NCI-H526 treated with DMSO at 0.1 percent for 48 hours (cell line): ENCODE measurements at regions not wholly inside any gene's neighbourhood (a gene's known extent, or its start where the extent isn't known, plus 50 kb on each side); places are given as distances from the start of the nearest gene placed in this dataset.
A peak's percentile ranks its signal among the peaks of the same experiment; 100 is the strongest.
"Not testable (repeated sequence)": the region's sequence is repeated elsewhere in the genome, so short reads cannot be mapped to it uniquely, and the experiment has no call there.

Experiments
- DNase-seq: peaks from one replicate; lab custom pipeline; 2025; lab: John Stamatoyannopoulos, UW

DNA sequence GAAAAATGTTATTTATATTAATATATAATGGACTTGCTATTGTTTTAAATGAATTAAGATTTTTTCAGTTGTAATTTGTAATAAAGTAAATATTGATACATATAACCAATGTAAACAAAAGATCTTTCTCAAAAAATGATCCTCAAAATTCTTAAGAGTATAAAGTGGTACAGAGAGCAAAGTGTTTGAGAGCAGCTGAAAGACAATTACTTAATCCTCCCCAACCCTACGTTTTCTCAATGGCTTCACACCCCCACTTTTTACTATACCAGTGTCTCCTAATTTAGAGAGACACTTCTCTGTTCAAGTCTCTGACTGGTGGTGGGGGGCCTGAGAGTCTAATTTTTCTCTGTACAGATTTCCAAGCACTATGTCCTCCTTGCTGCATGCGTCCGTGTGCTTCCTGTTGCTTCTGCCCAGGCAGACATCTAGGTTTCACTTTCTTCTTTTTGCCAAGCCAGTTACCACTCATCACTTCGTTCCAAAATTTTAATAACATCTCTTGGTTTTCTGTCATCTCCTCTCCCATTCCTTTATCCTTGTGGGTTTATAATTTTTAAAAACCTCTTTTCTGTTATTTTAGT lies 276.3 kb upstream of the DNAJC19 start:
- DNase-seq, result no peak

- DNase-seq, result no peak
These were observed 274.9 kb upstream of the DNAJC19 start for GRCh38 chr3:181264486-181264885.

DNA sequence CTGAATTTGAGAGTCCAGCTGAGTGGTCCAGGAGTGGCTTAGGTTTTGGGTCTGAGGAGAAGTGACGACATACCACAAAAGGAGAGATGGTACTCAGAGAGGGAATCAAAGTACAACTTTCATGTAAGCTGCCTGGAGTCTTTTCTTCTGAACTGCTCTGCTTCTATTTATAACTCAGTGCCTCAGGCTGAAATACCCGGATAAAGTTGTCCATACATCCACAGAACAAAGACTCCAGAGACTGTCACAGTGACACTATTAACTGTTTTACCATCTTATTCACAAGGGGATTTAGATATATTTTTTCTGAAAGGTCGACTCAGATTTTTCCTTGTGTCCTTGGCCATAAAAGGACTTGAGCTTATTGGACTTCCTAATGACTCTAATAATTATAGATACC lies 264.3 kb upstream of the DNAJC19 start:
- DNase-seq, result no peak

DNA sequence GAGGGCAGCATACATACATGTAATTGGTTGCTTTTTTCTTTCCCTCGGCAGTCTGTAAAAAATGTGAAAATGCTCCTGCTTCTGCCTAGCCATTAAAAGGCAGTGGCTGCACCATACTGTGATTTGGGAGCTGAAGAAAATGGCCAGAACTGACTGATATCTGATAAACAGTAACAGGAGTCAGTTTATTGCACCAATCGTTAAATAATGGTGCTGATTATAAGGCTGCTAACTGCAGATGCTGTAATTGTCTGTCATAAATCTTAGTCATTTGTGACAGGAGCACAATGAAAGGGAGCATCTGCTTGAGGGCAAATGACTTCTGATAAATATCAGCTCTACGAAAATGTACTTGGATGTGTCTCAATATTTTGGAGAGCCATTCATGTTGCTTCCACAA lies 263.1 kb upstream of the DNAJC19 start:
- DNase-seq, result no peak

DNA sequence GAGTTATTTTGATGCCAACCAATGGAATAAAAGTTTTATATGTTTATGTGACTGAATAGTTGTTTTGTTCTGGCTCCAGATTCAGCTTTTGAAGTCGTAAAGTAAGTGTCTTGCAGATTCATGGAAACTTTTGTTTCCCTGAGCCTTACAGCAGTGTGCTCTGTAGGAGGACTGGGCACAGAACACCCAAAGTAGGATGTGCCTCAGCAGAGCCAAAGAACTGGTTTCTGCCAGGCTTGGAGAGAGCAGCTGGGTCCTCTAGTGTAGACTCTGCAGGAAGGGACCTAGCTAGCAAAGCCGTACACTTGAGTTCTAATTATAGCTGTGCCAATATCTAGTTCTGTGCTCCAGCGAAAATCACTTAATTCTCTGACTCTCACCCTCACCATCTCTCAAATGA lies 261.2 kb upstream of the DNAJC19 start:
- no peak for DNase-seq

DNA sequence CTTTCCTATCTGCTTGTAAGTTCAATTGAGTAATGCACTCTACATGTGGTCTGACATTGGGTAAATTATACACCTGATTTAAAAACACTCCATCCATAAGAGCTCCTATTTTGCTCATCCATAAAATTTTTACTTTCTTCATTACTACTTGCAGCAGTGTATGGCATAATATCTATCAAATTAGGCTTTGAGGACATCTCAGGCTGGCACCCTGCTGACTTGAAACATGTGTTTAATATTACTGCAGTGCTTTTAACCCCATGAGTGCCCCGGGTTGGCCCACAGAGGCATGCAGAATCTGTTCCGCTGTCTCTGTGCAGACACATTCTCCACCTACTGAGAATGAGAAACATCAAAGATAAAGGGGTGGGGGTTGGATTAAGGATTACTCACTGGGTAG lies 249.9 kb upstream of the DNAJC19 start:
- no peak for DNase-seq

- no peak for DNase-seq
These were observed 240.7 kb upstream of the DNAJC19 start for GRCh38 chr3:181230258-181230657.

GRCh38 chr3:181213347-181213746 lies 223.8 kb upstream of the DNAJC19 start:
- no peak for DNase-seq

- no peak for DNase-seq
These were observed 222.7 kb upstream of the DNAJC19 start for GRCh38 chr3:181212271-181212670.

DNA sequence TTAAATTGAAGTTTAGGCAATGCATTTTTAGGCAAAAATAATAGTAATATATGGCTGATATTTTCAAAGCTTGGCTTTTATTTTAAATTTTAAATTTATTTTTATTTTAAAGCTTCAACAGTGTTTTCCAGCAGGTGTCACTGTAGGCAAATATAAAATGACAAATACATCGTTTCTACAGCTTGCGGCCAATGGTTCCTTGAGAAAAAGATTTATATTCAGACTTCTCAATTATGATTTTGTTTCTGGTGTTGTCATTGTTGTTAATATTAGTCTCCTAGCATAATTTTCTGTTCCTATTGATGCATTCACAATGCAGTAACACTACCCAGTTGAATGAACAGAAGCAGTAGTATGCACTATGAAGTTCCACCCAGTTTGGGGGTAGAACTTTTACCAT lies 220.7 kb upstream of the DNAJC19 start:
- DNase-seq, result no peak

DNA sequence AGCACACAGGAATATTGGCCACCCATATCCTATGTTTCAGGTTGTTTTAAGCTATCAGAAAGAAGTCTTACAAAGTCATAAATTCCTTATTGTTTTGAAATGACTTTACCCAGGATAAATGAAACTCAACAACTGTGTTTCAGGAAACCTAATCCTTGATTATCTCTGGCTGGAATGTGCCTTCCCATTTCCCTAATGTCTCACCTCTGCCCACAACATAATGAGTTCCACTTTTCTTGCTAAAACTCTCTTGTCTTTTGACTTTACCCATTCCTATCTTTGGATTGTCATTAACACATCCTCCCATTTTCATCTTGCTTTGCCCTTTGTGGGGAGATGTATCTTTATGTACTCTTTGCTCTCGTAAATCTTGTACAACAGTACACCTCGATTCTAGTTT lies 200.0 kb upstream of the DNAJC19 start:
- no peak for DNase-seq

DNA sequence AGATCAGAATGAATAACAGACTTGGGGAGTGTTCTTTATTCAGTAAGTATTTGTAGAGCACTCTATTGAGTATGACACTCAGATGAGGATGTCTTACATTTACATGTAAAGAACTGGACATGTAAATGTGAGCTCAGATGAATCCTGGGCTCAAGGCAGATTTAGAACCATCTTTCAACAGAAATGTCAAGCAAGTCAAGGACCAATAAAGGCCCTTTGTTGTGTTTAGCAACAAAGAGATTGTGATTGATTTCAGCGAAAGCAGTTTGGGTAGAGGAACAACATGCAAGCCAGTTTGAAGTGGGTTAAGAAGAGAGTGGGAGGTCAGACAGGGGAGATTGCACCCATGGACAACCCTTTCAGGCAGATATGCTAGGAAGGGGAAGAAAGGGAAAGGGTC lies 194.2 kb upstream of the DNAJC19 start:
- no peak for DNase-seq

- DNase-seq, result not testable (repeated sequence)
These were observed 193.5 kb upstream of the DNAJC19 start for GRCh38 chr3:181183057-181183456.

- no peak for DNase-seq
These were observed 189.5 kb upstream of the DNAJC19 start for GRCh38 chr3:181178991-181179390.

GRCh38 chr3:181176601-181177000 lies 187.1 kb upstream of the DNAJC19 start:
- peak; percentile 9 for DNase-seq

DNA sequence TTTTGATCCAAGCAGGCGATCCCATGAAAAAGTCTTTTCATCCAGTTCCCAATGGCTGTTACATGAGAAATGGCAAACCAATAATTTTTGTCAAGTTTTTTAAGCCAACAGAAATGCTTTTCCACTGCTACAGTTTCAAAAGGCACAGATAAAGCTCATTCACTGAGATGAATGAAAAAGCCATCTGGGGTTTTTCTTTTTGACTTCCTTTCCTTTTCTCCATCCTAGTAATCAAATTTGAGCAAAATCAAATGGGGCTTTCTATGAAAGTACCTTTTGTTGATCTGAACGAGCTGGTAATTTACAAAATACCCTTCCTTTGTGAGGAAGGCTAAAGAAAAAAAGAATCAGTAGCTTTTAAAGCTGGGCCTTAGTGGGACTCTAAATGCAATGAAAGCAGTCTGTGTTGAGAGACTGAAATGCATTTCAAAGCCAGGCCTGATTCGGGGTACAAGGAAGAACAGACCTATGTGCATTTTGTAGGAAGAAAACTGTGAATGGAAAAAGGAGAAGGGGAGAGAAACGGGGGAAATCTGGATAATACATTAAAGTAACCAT lies 185.2 kb upstream of the DNAJC19 start:
- no peak for DNase-seq

GRCh38 chr3:181174022-181174421 lies 184.5 kb upstream of the DNAJC19 start:
- no peak for DNase-seq

- DNase-seq, result no peak
These were observed 183.7 kb upstream of the DNAJC19 start for GRCh38 chr3:181173227-181173626.

DNA sequence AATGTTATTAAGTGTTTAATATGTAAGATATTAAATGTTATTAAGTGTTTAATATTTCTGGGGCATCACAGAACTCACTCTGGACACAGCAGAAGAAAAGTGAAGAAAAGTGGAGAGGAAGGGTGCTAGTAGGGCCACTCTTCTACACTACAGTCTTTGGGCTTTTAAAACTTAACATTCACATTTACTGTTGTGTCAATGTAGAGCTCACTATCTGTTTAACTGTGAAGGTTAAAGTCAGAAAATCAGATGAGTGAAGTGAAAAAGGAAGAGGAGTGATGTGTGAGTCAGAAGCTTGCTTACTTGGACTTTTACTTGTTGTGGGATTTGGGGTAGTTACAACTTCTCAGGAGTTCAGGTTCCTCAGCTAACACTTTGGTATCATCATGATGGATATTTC lies 145.3 kb upstream of the DNAJC19 start:
- DNase-seq, result no peak

DNA sequence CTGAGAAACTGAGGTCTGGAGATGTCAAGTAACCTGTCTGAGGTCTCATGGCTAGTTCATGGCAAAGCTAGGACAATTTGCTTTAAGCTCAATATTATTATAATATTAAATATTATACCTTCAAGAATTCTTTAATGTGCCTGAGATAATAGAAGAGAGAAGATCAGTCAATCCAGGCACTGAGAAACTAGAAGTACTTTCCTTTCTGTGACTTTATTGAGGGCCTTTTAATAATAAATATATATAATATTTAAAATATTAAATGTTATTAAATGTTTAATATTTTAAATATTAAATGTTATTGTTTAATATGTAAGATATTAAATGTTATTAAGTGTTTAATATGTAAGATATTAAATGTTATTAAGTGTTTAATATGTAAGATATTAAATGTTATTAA lies 144.3 kb upstream of the DNAJC19 start:
- DNase-seq, result no peak

GRCh38 chr3:181105646-181106045 lies 116.1 kb upstream of the DNAJC19 start:
- no peak for DNase-seq

GRCh38 chr3:181103605-181104004 lies 114.1 kb upstream of the DNAJC19 start:
- peak; percentile 3 for DNase-seq

GRCh38 chr3:181086011-181086410 lies 96.5 kb upstream of the DNAJC19 start:
- no peak for DNase-seq

GRCh38 chr3:181081930-181082329 lies 92.4 kb upstream of the DNAJC19 start:
- no peak for DNase-seq
